ENCODE measurements at regions not wholly inside any gene's neighbourhood (a gene's known extent, or its start where the extent isn't known, plus 50 kb on each side); places are given as distances from the start of the nearest gene placed in this dataset.

- no peaks in the 10 kb centered on the region for H3K9me1 ChIP-seq (ENCODE audit: insufficient read depth, low read length)
- ChIA-PET POLR2A (ENCODE audit: unreplicated experiment) (interaction anchor here (0.6 kb wide), 1 partner anchor 210 kb away, joined by 9 read pairs; no protein-coding TSS in a partner anchor), CTCF (interaction anchor here (1.0 kb wide), 1 partner anchor 27 kb away, joined by 3 read pairs; no protein-coding TSS in a partner anchor)
- H3K9ac ChIP-seq (ENCODE audit: low read depth, low read length): 0 out of 2 replicates have a peak overlapping the region, but pooled peaks have one; percentile 54
- 0 out of 2 replicates have a peak overlapping the region, but pooled peaks have one; percentile 44 for H3K14ac ChIP-seq (replicated peaks; ENCODE audit: low read depth, low read length)
- intact Hi-C loops (cut with micrococcal nuclease) (loop anchor here (10.0 kb wide), 1 partner anchor 210 kb away; the partner anchor contains the start of gene PDE5A), in situ Hi-C loops (cut with MboI; ENCODE audit: low sequenced_read_pairs) (no loop called here), dilution Hi-C loops (cut with HindIII; ENCODE audit: low sequenced_read_pairs, unreplicated experiment) (no loop called here)
- no peak overlapping the region for H3K56ac ChIP-seq (ENCODE audit: extremely low read depth, insufficient read depth, low read length)
- H3K23ac ChIP-seq (ENCODE audit: low read depth, low read length): no peak overlapping the region
- no peaks in the 10 kb centered on the region for H3K27me3 ChIP-seq (ENCODE audit: control insufficient read depth, insufficient read depth, low read length)
- H2BK5ac ChIP-seq (ENCODE audit: low read depth, low read length, poor library complexity, severe bottlenecking): peak overlapping the region; percentile 65
- H3K4me1 ChIP-seq (ENCODE audit: control insufficient read depth, insufficient read depth, low read length): peaks cover 6% of the 10 kb centered on the region
- peak overlapping the region in 1 of 2 experiments; percentile 14; a peak in 1 of 4 replicates for H4K8ac ChIP-seq (ENCODE audit: low read depth in 2 of 2, low read length in 2 of 2)
- 0 out of 3 replicates have a peak overlapping the region, but pooled peaks have one; percentile 6 for H2BK15ac ChIP-seq (ENCODE audit: low read depth, low read length)
- ATAC-seq (ENCODE audit: low read depth): no peak
- H4K20me1 ChIP-seq (ENCODE audit: insufficient read depth, low read length): no peaks in the 10 kb centered on the region
- no peak overlapping the region for H3K4ac ChIP-seq (ENCODE audit: low read depth, low read length)
- H3K36me3 ChIP-seq (ENCODE audit: control insufficient read depth, insufficient read depth, low read length): no peaks in the 10 kb centered on the region
- peak overlapping the region; percentile 57; the same call in 1 of the 2 replicates for H2BK120ac ChIP-seq (ENCODE audit: low read depth, low read length)
- peak overlapping the region; percentile 63; the same call in 1 of the 2 replicates for H2BK20ac ChIP-seq (ENCODE audit: low read depth, low read length)
- 71% methylated on average over 2 of the region's 3 CpGs; no CpG with 5 or more reads in 1 of the 2 experiments for WGBS, 2 experiments (ENCODE audit: extremely low coverage in 2 of 2, insufficient read length in 1 of 2)
- DNase-seq: no peak
- no peak overlapping the region for H2AFZ ChIP-seq (replicated peaks; ENCODE audit: low read length, poor library complexity)
- H3K4me2 ChIP-seq (ENCODE audit: low read depth, low read length): peak overlapping the region; percentile 40; the same call in 1 of the 2 replicates
- TF ChIP-seq CTCF (conservative IDR thresholded peaks at IDR 0.05; ENCODE audit: low read depth, low read length): no peak
- no peak for TF ChIP-seq SMC3 (IDR thresholded peaks at IDR 0.05; ENCODE audit: low read depth, low read length)
- TF ChIP-seq RFX5 (IDR thresholded peaks at IDR 0.05; ENCODE audit: low read depth, low read length): no peak
- TF ChIP-seq NFE2L2 (IDR thresholded peaks at IDR 0.05; ENCODE audit: low read depth, low read length): no peak
- TF ChIP-seq RCOR1 (IDR thresholded peaks at IDR 0.05; ENCODE audit: insufficient replicate concordance, low read length): no peak
- TF ChIP-seq CEBPB (IDR thresholded peaks at IDR 0.05; ENCODE audit: low read depth, low read length): no peak
- no peak for TF ChIP-seq RAD21 (IDR thresholded peaks at IDR 0.05; ENCODE audit: low read length)
- no peak overlapping the region for H2AK9ac ChIP-seq (replicated peaks; ENCODE audit: low read depth, low read length, poor library complexity)
- H2AK5ac ChIP-seq (ENCODE audit: low read depth, low read length): no peak overlapping the region
- peak overlapping the region; percentile 92 for H3K18ac ChIP-seq (ENCODE audit: low read depth, low read length)
- no peak overlapping the region for H3K4me3 ChIP-seq (ENCODE audit: insufficient read depth, low read depth, low read length)
- no TSS peak for BruUV-seq (replicated peaks)
- no peaks in the 10 kb centered on the region for H3K79me1 ChIP-seq (ENCODE audit: low read depth in 1 of 2, low read length in 2 of 2)
- no peak overlapping the region for H4K91ac ChIP-seq (ENCODE audit: insufficient read depth, low read depth, low read length)
- no peaks in the 10 kb centered on the region for H3K9me3 ChIP-seq (ENCODE audit: control insufficient read depth, insufficient read depth, low read length)
- peak overlapping the region; percentile 84 for H4K5ac ChIP-seq (ENCODE audit: low read depth, low read length)
- H3K27ac ChIP-seq (ENCODE audit: insufficient read depth, low read length): peak overlapping the region; percentile 97; the same call in 1 of the 2 replicates
These were observed 206.5 kb upstream of the PDE5A start for GRCh38 chr4:119834906-119835612.
